ENCODE measurements at regions not wholly inside any gene's neighbourhood (a gene's known extent, or its start where the extent isn't known, plus 50 kb on each side); places are given as distances from the start of the nearest gene placed in this dataset.

DNA sequence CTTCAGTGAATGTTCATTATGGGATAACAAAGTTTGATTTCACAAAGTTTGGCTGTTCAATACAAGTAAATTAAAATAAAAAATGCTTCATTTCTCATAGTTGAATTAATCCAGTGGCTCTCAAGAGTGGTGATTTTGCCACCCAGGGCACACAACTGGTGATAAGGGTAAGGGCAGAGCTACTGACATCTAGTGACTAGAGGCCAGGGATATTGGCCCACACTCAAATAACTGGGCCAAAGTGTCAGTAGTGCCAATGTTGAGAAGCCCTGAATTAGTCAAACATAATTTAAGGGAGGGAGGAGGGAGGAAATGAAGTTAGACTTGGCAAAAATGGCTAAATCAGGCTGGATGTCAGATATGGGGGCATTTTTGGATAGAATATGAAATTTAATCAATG, 880.5 kb upstream of the ADGRL4 start:
- no peaks in the 10 kb centered on the region for H3K27me3 ChIP-seq
- no peak for DNase-seq
- H3K4me1 ChIP-seq = no peaks in the 10 kb centered on the region
- H3K36me3 ChIP-seq = no peaks in the 10 kb centered on the region
- H3K4me3 ChIP-seq = no peak overlapping the region
- TF ChIP-seq POLR2A (IDR thresholded peaks at IDR 0.05) (no peak), CTCF (IDR thresholded peaks at IDR 0.05) (no peak)
- H3K27ac ChIP-seq = no peak overlapping the region
- H3K9me3 ChIP-seq = no peaks in the 10 kb centered on the region

GRCh38 chr1:79885101-79885500, 878.6 kb upstream of the ADGRL4 start:
- Histone ChIP-seq H3K36me3 (no peaks in the 10 kb centered on the region), H3K4me1 (no peaks in the 10 kb centered on the region), H3K9me3 (no peaks in the 10 kb centered on the region), H3K4me3 (no peak overlapping the region), H3K27ac (no peak overlapping the region), H3K27me3 (no peaks in the 10 kb centered on the region)
- DNase-seq = no peak
- TF ChIP-seq CTCF (IDR thresholded peaks at IDR 0.05) (no peak), POLR2A (IDR thresholded peaks at IDR 0.05) (no peak)

GRCh38 chr1:79877086-79877485, 870.6 kb upstream of the ADGRL4 start:
- no peak for TF ChIP-seq POLR2A (IDR thresholded peaks at IDR 0.05)
- TF ChIP-seq CTCF (IDR thresholded peaks at IDR 0.05) = no peak
- Histone ChIP-seq H3K9me3 (no peaks in the 10 kb centered on the region), H3K27me3 (no peaks in the 10 kb centered on the region), H3K36me3 (no peaks in the 10 kb centered on the region), H3K27ac (no peak overlapping the region), H3K4me3 (no peak overlapping the region), H3K4me1 (no peaks in the 10 kb centered on the region)
- no peak for DNase-seq

GRCh38 chr1:79875187-79875586, 868.7 kb upstream of the ADGRL4 start:
- H3K4me1 ChIP-seq = no peaks in the 10 kb centered on the region
- no peak overlapping the region for H3K4me3 ChIP-seq
- no peaks in the 10 kb centered on the region for H3K36me3 ChIP-seq
- no peaks in the 10 kb centered on the region for H3K27me3 ChIP-seq
- no peak for DNase-seq
- TF ChIP-seq POLR2A (IDR thresholded peaks at IDR 0.05) = no peak
- TF ChIP-seq CTCF (IDR thresholded peaks at IDR 0.05) = no peak
- H3K9me3 ChIP-seq = no peaks in the 10 kb centered on the region
- H3K27ac ChIP-seq = no peak overlapping the region

- H3K4me1 ChIP-seq = no peaks in the 10 kb centered on the region
- no peaks in the 10 kb centered on the region for H3K27me3 ChIP-seq
- H3K9me3 ChIP-seq = no peaks in the 10 kb centered on the region
- H3K36me3 ChIP-seq = no peaks in the 10 kb centered on the region
- H3K4me3 ChIP-seq = no peak overlapping the region
- no peak for DNase-seq
- TF ChIP-seq CTCF (IDR thresholded peaks at IDR 0.05) (no peak), POLR2A (IDR thresholded peaks at IDR 0.05) (no peak)
- H3K27ac ChIP-seq = no peak overlapping the region
Observed at GRCh38 chr1:79874289-79874688, 867.8 kb upstream of the ADGRL4 start.

DNA sequence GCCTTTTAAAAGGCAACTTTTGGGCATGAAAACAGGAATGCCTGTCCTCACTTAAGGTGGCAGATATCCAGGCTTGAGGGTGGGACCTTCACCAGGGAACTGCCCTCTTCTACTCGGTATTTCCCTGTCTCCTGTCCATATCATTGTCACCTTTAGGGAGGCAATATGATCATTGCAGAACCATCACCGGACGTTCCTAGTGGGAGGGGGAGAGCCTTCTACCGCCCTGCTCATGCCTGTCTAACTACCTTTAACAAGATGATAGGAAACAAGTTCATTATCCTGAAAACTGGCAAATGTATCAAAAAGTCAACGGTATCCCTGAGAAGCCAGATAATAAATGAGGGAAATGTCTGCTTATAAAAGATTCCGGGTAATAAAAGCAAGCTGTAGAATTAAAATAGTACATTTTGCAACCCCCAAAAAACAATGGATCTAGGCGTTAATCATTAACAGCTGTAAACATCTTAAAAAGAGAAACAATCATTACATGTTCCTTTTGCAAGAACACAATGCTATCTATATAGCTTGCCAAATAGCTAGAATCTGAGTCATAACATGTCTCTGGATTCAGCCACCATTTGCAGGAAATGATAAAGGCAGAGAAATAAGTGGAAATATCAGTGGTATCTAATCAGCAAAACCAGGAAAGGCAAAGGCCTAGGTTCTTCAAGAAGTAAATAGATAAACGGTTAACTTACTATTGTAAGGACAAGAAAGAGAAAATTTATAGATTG, 852.9 kb upstream of the ADGRL4 start:
- no peak overlapping the region for H3K4me3 ChIP-seq
- no peaks in the 10 kb centered on the region for H3K4me1 ChIP-seq
- no peaks in the 10 kb centered on the region for H3K27me3 ChIP-seq
- H3K36me3 ChIP-seq = no peaks in the 10 kb centered on the region
- TF ChIP-seq POLR2A (IDR thresholded peaks at IDR 0.05) = no peak
- no peak for TF ChIP-seq CTCF (IDR thresholded peaks at IDR 0.05)
- no peak overlapping the region for H3K27ac ChIP-seq
- no peak for DNase-seq
- no peaks in the 10 kb centered on the region for H3K9me3 ChIP-seq
